ENCODE measurements at regions not wholly inside any gene's neighbourhood (a gene's known extent, or its start where the extent isn't known, plus 50 kb on each side); places are given as distances from the start of the nearest gene placed in this dataset.

DNA sequence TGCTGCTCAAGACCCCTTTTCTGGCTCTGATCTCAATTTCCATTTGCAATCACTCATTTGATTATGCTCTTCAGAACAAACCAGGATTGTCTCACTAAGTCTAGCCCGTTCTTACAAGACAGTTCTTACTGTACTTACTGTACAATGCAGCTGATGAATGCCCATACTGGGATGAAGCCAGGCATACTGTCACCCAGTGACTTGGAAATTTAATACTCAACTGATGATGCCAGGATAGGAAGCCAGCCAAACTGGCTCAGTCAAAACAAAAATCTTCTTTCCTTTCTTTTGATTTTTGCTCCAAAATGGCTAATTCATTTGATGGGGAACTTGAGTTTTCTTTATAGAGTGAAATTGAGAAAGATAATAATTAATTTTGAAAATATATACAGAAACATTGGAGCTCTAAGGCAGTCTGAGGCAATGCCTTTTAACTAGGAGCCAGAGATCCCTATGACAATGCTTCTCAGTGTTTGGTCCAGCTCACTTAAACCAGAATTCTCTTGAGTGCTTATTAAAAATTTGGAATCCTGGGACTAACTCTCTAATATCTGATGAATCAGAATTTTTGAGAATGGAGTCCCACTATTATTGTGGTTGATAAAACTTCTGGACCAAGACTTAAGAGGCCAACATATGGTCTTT is 265.6 kb upstream of the THBS1 start:
- no peaks in the 10 kb centered on the region for H3K9me3 Mint-ChIP-seq
- DNase-seq (ENCODE audit: low spot score in 2 of 2) (no peak), ATAC-seq (no peak)
- H3K36me3 Mint-ChIP-seq: no peaks in the 10 kb centered on the region
- H3K27ac Mint-ChIP-seq: no peak overlapping the region

DNA sequence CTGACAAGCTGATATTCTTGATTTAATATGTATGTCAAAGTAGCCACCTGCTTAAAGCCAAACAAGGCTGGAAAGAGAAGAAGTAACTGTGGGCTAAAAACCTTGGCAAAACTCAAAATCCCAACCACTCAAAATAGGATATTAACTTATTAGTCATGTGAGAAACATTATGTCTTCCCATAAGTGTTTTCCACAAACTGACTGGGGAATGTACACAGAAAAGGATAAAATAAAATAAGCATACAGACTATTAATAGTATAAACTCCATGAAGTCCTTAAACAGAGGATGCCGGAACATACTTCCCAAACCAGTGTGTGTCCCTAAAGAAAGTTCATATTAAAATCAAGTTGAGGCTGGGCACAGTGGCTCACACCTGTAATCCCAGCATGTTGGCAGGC is 263.7 kb upstream of the THBS1 start:
- Mint-ChIP-seq H3K36me3 (no peaks in the 10 kb centered on the region), H3K27ac (no peak overlapping the region), H3K9me3 (peaks cover 0 to 6% of the 10 kb centered on the region in 2 donors)
- ATAC-seq (no peak), DNase-seq (ENCODE audit: low spot score in 2 of 2) (no peak)

DNA sequence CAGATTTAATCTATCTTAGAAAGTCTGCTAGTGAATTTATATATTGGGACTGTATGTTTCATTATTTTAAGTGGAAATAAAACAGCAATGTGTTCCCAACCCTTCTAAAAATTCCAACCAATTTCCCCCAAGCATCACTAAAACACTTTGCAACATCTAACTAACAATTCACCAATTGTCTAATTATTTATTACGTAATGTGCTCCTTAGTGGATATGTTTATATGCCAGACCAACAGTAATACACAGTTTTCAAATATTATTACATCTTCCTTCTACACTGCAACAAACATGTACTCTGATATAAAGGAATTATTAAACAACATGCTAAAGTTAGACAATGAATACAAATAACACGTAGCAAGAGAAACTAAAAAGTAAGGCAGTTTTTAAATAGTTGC is 262.6 kb upstream of the THBS1 start:
- H3K9me3 Mint-ChIP-seq: peaks cover 0 to 6% of the 10 kb centered on the region in 2 donors
- DNase-seq (ENCODE audit: low spot score in 2 of 2) (no peak), ATAC-seq (no peak)
- no peak overlapping the region for H3K27ac Mint-ChIP-seq
- no peaks in the 10 kb centered on the region for H3K36me3 Mint-ChIP-seq

DNA sequence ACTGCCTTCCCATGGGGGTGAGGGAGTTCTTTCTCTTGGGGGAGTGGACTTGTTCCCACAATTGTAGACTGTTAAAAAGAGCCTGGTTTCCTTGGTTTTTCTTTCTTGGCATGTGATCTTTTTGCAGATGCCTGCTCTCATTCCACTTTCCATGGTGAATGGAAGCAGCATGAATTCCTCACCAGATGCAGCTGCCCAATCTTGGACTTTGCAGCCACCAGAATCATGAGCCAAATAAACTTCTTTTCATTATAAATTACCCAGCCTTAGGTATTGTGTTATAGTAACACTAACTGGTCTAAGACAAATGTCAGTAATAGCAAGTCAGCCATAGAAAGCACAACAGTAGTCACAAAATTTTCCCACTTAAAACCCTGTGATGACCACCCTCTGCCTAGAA is 260.5 kb upstream of the THBS1 start:
- H3K27ac Mint-ChIP-seq: no peak overlapping the region
- no peaks in the 10 kb centered on the region for H3K36me3 Mint-ChIP-seq
- ATAC-seq (no peak), DNase-seq (ENCODE audit: low spot score in 2 of 2) (no peak)
- peaks cover 0 to 6% of the 10 kb centered on the region in 2 donors for H3K9me3 Mint-ChIP-seq

DNA sequence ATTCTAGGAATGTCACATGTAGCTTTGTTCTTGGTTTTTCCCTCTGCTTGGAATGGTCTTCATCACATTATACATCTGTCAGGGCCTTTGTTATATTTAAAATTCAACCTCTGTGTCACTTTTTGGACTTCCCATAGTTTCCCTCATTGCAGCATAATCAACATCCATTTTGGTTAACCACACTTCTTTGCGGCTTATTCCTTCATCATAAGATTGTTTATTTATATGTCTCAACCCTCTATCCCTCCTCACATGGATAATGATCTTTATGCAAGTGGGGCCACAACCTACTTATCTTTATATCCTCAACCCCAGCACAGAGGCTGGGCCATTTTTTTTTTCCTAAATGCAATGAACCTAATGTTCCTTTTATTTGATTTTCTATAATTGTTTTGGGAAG is 260.0 kb upstream of the THBS1 start:
- Mint-ChIP-seq H3K9me3 (peaks cover 0 to 6% of the 10 kb centered on the region in 2 donors), H3K36me3 (no peaks in the 10 kb centered on the region), H3K27ac (no peak overlapping the region)
- DNase-seq (ENCODE audit: low spot score in 2 of 2) (no peak), ATAC-seq (no peak)

DNA sequence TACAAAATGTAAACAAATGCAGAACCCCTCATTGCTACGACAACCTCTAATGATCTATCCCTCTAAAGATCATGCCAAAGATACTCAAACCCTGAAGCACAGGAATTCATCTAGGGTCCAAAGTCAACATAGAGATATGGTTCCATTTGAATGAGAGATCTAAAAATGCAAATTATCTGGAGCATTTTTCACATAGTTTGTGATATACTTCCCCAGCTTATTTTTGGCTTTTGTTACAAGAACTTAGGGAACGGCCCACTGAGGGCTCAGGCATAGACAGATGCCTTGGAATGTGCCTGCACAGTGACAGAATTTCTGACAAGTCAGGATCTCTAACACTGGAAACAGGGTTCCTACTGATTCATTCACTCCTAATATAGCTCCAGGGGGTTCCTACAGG is 258.9 kb upstream of the THBS1 start:
- Mint-ChIP-seq H3K9me3 (peaks cover 0 to 6% of the 10 kb centered on the region in 2 donors), H3K36me3 (no peaks in the 10 kb centered on the region), H3K27ac (no peak overlapping the region)
- ATAC-seq (no peak), DNase-seq (ENCODE audit: low spot score in 2 of 2) (no peak)

DNA sequence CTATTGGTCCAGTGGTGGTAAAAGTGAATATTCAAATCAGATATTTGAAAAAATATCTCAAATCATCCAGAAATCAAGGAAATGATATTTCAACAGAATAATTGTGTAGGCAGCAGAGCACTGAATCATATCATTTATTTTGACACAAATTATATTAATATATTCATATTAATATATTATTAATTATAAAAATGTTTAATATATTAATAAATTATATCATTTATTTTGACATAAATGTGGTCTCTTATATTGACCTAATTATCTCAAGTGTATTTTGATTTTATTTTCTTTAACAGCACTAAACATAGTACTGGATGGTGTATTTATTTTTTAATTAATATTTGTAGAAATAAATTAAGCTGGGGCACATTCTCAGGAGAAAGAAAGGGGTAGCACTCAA is 257.7 kb upstream of the THBS1 start:
- Mint-ChIP-seq H3K27ac (no peak overlapping the region), H3K9me3 (peaks cover 0 to 6% of the 10 kb centered on the region in 2 donors), H3K36me3 (no peaks in the 10 kb centered on the region)
- no peak for ATAC-seq
- DNase-seq (ENCODE audit: low spot score in 2 of 2): no peak

DNA sequence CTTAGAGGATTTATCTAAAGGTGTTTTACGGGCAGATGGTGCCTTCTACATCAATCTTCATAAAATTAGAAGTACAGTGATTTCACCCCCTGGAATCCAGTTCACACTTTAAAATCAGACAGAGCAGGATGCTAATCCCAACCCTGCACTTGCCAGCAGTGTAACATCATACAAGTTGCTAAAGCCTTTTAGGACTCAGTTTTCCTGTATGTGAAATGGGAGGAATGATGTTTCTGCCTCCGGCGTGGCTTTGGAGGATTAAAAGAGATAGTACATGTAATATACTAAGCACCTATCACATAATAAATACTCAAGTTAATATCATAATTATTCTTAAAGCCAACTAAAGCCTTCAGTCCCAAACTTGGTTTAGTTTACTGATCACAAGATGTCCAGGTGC is 257.2 kb upstream of the THBS1 start:
- H3K27ac Mint-ChIP-seq: no peak overlapping the region
- ATAC-seq: no peak
- no peak for DNase-seq (ENCODE audit: low spot score in 2 of 2)
- peaks cover 0 to 6% of the 10 kb centered on the region in 2 donors for H3K9me3 Mint-ChIP-seq
- H3K36me3 Mint-ChIP-seq: no peaks in the 10 kb centered on the region

DNA sequence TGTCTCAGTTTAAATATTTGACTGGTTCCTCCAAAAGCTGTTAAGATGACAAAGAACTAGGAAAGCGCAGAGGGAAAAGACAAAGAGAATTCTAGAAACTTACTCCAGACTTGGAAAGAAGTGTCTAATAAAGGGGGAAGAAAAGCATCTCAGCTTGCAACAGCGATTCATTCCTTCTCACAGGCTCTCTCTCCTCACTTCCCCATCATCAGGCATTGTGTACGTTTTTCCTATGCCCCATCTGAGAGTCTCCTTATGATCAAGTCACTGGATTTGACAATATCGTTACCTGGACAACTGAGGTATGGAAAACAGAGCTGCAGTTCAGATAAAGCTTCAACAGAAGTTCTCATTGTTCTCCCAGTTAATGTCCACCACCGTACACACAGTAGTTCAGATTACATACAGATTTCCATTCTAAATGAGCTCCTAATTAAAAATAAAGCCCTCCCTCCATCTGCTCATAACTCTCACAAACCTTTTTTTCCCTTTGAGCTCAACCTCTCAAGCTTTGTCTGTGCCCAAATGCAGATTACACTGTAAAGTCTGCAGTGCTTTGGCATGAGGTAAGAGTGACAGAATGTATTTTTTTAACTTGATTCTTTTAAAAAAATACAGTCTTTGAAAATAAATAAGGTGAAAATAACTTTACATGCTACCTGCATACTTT is 254.4 kb upstream of the THBS1 start:
- DNase-seq (ENCODE audit: low spot score in 2 of 2): no peak
- ATAC-seq: no peak
- no peak overlapping the region for H3K27ac Mint-ChIP-seq
- no peaks in the 10 kb centered on the region for H3K36me3 Mint-ChIP-seq
- no peaks in the 10 kb centered on the region for H3K9me3 Mint-ChIP-seq

DNA sequence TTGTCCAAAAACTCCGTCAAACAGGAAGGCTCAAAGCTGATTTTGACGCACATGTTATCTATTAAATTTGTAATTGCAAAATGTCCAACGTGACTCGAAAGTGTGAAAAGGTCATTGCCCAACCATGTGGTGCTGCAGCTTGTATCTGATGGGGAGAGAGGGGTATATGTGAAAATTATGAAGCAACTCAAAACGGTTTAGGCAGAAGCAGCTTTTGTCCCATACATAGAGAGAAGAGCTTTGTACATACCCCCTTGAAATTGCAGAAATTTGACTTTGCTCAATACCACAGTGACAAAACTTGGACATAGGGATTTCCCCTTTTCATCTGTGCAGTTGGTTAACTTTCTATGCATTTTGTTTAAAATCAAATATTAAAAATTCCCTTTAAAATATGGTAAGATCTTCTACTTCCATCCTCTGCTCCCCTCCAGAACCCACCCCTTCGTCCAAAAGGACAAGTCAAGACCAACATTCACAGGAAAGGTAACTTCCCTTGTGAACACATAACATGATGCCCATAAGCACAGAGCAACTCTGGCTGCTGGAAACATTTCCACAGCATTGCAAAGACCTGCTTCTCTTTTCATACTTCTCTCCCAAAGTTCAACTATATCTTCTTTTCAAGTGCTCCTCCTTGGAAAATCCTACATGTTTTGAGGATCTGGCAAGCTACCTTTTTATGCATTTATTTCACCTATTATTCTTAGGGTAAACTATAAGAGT is 253.7 kb upstream of the THBS1 start:
- Mint-ChIP-seq H3K9me3 (no peaks in the 10 kb centered on the region), H3K27ac (no peak overlapping the region), H3K36me3 (no peaks in the 10 kb centered on the region)
- no peak for ATAC-seq
- no peak for DNase-seq (ENCODE audit: low spot score in 2 of 2)

DNA sequence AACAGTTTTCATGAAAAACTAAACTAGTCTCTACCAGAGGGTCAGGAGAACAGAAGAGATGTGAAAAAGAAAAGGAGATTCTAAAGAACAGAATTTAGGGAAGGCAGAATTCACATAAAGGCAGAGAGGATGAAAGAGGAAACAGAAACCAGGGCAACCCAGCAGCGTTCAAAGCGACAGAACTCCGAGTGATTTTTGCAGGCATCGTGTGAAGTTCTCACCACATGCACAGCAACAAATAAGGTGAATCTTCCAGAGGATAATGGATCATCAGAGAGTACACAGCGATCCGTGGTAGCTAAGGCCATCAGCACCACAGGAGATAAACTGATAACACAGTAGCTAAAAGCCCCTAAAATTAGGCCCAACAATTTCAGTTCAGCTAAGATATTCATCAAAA is 250.8 kb upstream of the THBS1 start:
- Mint-ChIP-seq H3K9me3 (no peaks in the 10 kb centered on the region), H3K27ac (no peak overlapping the region), H3K36me3 (no peaks in the 10 kb centered on the region)
- DNase-seq (ENCODE audit: low spot score in 2 of 2) (no peak), ATAC-seq (no peak)

DNA sequence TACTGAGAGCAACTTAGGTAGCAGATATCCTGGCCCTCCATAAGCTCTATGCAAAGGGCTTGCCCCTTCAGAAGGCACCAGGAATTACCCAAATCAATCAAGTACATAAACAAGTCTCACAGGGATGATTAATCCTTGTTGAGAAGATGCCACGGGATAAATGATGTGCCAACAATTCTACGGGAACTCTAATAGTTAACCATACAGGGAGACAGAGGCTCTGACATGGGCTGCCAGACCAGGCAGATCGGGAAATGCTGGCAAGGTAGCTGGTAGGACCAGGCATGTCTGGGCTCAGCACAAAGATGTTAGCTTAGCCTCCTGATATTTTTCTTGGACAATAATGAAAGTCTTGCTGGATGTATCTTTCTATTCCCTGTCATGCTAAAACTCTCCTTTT is 249.3 kb upstream of the THBS1 start:
- ATAC-seq: no peak
- H3K36me3 Mint-ChIP-seq: no peaks in the 10 kb centered on the region
- no peaks in the 10 kb centered on the region for H3K9me3 Mint-ChIP-seq
- no peak for DNase-seq (ENCODE audit: low spot score in 2 of 2)
- H3K27ac Mint-ChIP-seq: no peak overlapping the region

DNA sequence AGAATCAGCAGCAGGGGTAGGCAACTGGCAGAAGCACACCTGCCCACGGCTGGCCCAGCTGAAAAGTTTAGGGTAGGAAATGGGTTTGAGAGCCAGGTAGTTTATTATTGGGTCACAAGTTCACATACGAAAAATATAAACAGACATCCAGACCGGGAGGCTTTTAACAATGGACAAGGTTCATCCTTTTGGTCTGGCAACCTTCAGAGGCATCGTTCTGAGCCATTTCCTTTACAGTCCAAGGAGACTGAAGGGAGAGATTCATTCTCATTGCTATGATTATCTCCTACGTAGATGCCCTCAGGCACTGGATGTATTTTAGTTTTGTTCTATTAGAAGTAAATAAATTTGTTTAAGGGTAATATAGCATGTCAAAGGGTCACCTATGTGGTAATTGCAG is 248.0 kb upstream of the THBS1 start:
- ATAC-seq (no peak), DNase-seq (ENCODE audit: low spot score in 2 of 2) (no peak)
- H3K27ac Mint-ChIP-seq: no peak overlapping the region
- H3K9me3 Mint-ChIP-seq: no peaks in the 10 kb centered on the region
- H3K36me3 Mint-ChIP-seq: no peaks in the 10 kb centered on the region

DNA sequence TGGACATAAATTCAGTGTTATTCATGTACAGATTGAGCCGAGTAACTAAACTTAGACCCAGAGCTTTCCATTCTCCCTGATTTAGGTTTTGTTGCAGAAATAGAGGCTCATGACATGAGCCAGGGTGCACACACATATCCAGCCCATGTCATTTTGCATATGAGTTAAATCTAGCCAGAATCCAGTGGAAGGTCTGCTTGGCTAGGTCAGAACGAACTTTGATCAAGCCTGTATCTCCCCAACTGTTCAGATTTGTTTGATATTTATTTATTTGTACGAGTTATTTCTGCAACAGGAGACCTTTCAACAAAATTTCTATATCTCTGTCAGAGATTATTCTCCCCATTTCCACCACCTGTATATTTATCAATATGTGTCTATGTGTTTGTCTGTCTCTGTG is 247.5 kb upstream of the THBS1 start:
- H3K9me3 Mint-ChIP-seq: no peaks in the 10 kb centered on the region
- no peaks in the 10 kb centered on the region for H3K36me3 Mint-ChIP-seq
- no peak for DNase-seq (ENCODE audit: low spot score in 2 of 2)
- no peak overlapping the region for H3K27ac Mint-ChIP-seq
- no peak for ATAC-seq

DNA sequence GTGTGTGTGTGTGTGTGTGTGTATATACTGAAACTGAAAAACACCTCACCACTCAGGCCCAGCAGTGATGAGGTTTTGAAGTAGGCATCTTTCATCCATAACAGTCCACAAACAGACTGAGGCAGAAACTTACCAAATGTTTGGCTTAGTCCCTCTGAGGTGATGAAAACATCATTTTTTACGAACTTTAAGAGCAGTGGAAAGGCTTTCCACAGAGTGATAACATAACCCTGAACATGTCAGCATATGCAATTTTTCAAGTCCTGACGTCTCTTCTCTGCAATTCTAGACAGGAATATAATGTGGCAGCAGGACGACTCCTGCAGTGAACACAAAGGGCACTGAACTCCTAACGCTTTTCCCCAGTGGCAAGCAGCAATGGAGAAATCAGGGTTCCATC is 247.0 kb upstream of the THBS1 start:
- no peaks in the 10 kb centered on the region for H3K36me3 Mint-ChIP-seq

DNA sequence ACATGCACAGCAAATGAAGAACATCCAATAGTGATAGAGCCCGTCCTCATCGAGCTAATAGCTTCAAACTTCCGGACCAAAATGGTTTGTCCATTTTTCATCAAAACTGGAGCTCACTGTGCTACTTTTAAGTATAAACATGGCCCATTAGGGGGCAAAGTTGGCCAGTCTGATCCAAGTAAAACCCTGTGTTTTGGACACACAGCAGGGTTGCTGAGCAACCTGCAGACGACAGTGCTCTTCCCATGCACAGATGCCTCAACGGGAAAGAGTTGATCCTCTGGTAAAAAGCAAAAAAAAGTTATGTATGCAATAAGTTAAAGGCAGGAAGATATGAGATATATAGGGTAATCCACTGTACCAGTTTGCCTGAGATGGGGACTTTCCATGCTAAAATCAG is 244.0 kb upstream of the THBS1 start:
- ATAC-seq (no peak), DNase-seq (ENCODE audit: low spot score in 2 of 2) (no peak)
- H3K9me3 Mint-ChIP-seq: peaks cover 0 to 2% of the 10 kb centered on the region in 2 donors

More for the DNA sequence above, 247.0 kb upstream of the THBS1 start:
- ATAC-seq (no peak), DNase-seq (ENCODE audit: low spot score in 2 of 2) (no peak)
- no peak overlapping the region for H3K27ac Mint-ChIP-seq
- no peaks in the 10 kb centered on the region for H3K9me3 Mint-ChIP-seq

DNA sequence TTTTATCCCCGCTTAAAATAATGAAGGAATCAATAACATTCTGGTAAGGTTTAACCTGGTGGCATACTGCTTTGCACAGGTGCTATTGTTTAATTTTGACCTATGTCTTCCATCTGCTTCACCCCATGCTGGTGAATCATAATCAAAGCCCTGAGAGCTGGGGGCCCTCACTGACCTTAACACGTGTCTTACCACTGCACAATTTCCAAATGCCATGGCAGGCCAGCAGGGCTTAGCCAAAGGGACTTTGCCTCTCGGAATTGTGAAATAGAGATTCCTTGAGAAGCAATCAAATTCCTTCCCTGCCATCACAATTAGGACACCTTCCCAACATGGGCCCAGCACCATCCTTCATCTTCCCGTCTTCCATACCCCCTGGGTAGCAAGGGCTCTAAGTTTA is 242.6 kb upstream of the THBS1 start:
- ATAC-seq (no peak), DNase-seq (ENCODE audit: low spot score in 2 of 2) (no peak)
- H3K9me3 Mint-ChIP-seq: peaks cover 0 to 4% of the 10 kb centered on the region in 2 donors
- no peaks in the 10 kb centered on the region for H3K36me3 Mint-ChIP-seq
- no peak overlapping the region for H3K27ac Mint-ChIP-seq

More for the DNA sequence above, 244.0 kb upstream of the THBS1 start:
- Mint-ChIP-seq H3K27ac (no peak overlapping the region), H3K36me3 (no peaks in the 10 kb centered on the region)
